Gastroesophageal sphincter (tissue), 3 donors: ENCODE measurements at regions not wholly inside any gene's neighbourhood (a gene's known extent, or its start where the extent isn't known, plus 50 kb on each side); places are given as distances from the start of the nearest gene placed in this dataset.

Experiments
- POLR2AphosphoS5 ChIP-seq: sonication (generic); formaldehyde crosslinking; IDR thresholded peaks from one replicate; pipeline ENCODE4 v1.6.1; 2017; ENCODE audit warnings: antibody characterized with exemption
- TF ChIP-seq, protein P1 (sequence below), 4 experiments: fragments of 200-600 bp in 2 of 4; fragments of 450-650 bp in 2 of 4; sonication (generic) in 1 of 4; IDR thresholded peaks; one replicate each; pipeline ENCODE4 v1.5.1; 2017 to 2019; ENCODE audit warnings: antibody characterized with exemption in 4 of 4, mild to moderate bottlenecking in 2 of 4, moderate library complexity in 2 of 4

DNA sequence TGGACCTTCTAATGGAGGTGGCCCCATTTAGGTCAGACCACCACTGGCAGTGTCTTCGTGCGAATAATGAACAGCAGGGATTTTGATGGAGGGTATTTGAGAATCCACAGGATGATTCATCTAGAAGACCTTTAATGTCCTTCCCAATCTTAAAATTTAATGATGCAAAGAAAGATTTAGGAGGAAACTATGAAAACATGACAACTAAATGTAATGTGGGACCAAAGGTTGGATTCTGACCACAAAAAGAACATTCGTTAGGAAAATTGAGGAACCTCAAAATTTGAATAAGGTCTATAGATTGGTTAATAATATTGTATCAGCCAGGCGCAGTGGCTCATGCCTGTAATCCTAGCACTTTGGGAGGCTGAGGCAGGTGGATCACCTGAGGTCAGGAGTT, 78.2 kb upstream of the TMPO start:
- TF ChIP-seq, protein P1, sequence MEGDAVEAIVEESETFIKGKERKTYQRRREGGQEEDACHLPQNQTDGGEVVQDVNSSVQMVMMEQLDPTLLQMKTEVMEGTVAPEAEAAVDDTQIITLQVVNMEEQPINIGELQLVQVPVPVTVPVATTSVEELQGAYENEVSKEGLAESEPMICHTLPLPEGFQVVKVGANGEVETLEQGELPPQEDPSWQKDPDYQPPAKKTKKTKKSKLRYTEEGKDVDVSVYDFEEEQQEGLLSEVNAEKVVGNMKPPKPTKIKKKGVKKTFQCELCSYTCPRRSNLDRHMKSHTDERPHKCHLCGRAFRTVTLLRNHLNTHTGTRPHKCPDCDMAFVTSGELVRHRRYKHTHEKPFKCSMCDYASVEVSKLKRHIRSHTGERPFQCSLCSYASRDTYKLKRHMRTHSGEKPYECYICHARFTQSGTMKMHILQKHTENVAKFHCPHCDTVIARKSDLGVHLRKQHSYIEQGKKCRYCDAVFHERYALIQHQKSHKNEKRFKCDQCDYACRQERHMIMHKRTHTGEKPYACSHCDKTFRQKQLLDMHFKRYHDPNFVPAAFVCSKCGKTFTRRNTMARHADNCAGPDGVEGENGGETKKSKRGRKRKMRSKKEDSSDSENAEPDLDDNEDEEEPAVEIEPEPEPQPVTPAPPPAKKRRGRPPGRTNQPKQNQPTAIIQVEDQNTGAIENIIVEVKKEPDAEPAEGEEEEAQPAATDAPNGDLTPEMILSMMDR (IDR thresholded peaks at IDR 0.05): no peak
- no peak for TF ChIP-seq POLR2AphosphoS5
